Forelimb muscle (tissue), 1 donor: ENCODE measurements at regions not wholly inside any gene's neighbourhood (a gene's known extent, or its start where the extent isn't known, plus 50 kb on each side); places are given as distances from the start of the nearest gene placed in this dataset.
"Not testable (repeated sequence)": the region's sequence is repeated elsewhere in the genome, so short reads cannot be mapped to it uniquely, and the experiment has no call there.

Experiments used
- DNase-seq: peaks from one replicate; pipeline ENCODE4 v3.0.0-alpha.2; 2013; ENCODE audit warnings: low read depth

- no peak for DNase-seq
Observed at GRCh38 chr2:15681089-15681885, 89.6 kb downstream of the DDX1 start.

DNA sequence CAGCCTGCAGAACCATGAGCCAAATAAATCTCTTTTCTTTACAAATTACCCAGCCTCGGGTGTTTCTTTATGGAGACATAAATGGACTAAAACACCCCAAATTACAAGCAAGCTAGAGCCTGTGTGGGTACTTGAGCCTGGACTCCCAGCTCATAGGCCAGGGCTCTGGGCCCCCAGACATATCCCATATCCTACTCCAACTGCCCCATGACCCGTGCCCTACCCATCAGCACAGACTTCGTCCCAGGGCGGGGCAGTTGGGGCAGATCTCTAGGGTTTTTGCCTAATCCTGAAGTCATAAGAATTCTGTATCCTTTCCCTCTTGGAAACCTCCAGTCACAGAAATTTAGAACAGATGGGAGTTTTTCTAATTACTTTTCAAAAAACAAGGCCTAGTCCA, 90.7 kb downstream of the DDX1 start:
- DNase-seq, result no peak

- no peak for DNase-seq
Observed at GRCh38 chr2:15684161-15685039, 92.7 kb downstream of the DDX1 start.

DNA sequence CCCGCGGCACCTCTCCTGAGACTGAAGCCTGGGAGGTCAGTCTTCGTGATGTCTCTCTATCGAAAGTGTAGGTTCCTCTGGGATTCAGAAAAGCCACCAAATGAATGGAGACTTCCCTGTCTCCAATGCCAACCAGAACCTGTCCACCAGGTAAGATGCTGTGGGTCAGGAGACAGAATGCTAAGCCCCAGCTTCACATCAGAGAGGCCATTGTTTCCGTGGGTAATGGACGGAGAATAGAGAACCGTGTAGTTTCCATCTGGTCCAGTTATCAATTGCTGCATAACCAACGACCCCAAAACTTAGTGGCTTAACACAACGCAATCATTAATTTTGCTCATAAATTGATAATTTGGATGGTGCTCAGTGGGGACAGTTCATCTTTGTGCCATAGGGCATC, 93.5 kb downstream of the DDX1 start:
- no peak for DNase-seq

DNA sequence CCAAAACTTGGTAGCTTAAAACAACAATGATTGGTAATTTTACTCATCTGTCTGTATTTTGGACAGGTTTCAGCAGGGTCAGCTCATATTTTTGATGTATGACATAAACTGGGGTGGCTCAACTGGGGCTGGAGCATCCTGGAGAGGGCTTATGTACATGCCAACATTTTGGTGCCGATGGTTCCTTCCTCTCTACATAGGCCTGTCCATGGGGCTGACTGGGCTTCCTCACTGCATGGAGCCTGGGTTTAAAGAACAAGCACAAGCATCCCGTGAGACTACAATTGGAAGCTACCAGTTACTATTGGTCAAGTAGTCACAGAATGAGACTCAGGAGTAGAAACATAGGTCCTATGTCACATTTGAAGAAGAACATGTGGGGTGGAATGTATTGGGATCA, 95.0 kb downstream of the DDX1 start:
- no peak for DNase-seq

DNA sequence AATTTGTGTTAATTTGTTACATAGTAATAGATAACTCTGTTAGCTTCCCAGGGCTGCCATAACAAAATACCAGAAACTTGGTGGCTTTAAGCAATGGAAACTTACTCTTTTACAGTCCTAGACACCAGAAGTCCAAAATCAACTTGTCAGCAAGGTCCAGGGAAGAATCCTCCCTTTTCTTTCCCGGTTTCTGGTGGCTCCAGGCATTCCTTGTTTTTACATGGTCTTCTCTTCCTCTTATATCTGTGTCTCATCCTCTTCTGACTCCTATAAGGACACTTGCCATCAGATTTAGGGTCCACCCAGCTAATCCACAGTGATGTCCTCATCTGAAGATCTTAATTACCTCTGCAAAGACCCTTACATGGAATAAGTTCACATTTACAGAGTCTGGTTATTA, 95.6 kb downstream of the DDX1 start:
- no peak for DNase-seq

DNA sequence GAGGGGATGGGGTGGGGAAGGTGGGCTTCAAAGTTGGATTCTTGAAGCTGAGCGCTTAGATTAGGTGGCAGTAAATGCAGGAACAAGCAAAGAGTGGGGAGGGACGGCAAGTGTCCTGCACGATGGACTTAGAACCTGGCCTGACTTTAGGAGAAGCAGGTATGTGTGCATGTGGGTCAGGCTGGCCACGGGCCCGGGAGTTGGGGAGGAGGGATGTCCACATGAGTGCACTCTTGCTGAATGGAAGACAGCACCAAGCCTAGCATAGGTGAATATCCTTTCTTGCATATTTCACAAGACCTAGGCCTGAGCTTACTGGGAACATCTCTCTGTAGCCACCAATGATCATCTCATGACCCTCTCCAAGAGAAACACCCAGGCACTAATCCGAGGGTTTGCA, 96.1 kb downstream of the DDX1 start:
- DNase-seq, result no peak

DNA sequence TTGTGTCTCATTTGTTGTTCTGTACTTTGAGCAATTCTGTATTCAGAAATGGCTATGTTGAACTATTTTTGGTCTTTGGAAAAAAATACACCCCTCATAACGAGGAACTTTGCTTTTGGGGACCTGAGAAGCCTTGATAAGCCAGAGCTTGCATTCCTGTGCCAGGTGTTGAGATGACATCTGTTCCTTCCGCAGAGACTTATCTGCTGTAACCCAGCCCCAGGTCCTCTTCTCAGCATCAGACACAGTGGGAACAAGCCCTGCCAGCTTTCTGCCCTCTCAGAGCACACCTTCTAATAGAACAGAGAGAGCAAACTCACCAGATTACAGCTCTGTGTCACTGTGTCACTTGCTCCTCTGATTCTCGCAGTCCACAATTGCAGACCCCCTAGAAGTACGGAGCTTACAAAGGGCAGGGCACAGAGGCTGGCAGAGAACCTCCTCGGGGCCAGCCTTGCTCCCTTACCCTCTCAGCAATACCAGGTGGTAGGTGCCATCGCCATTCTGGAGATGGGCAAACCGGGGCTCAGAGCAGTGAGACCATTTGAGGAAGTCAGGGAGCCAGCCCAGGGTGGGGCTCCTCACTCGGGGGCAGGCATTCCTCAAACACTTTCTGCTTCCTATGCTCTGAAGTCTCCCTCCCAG, 97.4 kb downstream of the DDX1 start:
- no peak for DNase-seq

- no peak for DNase-seq
Observed at GRCh38 chr2:15689654-15690053, 98.0 kb downstream of the DDX1 start.

DNA sequence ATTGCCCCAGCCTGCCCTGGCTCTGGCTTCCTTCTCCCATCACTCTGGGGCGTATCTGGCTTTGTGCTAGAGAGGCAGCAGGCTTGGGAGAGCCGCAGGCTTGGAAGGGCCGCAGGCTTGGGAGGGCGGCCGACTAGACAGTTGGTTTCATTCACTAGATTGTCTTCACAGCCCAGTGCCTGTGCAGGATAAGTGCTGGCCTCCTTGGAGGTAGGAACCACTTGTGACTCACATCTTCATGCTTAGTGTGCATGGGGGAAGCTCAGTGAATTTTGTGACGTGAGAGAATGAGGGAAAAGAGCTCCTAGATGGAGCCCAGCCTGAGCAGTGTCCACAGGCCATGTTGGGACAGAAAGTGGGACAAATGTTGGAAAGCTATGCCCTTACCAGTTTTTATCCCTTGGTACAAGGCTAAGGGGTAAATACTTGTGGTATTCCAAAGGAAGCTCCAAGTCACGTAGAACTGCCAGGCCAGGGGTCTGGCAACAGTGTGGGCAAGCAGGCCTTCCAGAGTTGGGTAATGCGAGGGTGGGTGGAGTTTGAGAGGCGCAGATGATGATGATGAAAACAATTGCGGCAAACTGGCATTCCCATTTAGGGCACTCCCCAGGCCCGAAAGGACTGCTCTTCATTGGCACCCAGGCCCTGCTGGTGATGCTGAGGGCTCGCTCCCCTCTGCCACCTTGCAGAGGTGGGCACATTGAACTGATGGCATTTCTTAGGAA, 100.1 kb downstream of the DDX1 start:
- no peak for DNase-seq

DNA sequence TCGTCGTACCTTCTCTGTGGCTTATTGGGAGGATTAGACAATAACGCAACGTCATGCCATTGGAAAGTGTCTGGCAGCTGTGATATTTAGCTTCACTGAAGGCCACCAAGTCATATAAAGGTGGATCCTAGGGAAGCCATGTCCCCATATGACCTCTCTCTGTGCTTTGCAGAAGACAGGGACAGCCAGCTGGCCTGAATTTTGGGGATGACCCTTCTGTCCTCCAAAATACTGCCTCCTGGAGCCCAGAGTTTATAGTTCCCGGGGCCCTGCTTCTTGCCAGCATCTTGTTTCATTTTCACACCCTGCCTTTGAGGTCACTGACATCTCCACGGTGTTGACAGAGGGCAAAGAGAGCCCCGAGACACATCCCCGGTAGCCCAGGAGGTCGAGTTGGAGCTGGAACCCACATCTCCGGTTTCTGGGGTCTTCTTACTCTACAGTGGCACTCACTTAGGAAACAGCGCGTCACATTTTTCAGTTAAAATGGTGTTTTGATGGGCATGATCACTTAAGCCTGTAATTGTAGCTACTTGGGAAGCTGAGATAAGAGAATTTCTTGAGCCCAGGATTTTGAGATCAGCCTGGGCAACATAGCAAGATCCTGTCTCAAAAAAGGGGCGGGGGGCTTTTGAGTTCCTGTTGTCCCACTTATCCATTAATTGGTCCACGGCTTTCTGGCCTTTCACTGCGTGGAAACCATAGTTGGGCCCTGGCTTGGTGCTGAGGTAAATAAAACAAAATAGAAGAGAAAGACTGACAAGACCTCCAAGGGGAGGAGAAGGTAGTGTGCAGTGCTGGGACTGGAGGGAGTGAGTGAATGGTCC, 101.1 kb downstream of the DDX1 start:
- no peak for DNase-seq

DNA sequence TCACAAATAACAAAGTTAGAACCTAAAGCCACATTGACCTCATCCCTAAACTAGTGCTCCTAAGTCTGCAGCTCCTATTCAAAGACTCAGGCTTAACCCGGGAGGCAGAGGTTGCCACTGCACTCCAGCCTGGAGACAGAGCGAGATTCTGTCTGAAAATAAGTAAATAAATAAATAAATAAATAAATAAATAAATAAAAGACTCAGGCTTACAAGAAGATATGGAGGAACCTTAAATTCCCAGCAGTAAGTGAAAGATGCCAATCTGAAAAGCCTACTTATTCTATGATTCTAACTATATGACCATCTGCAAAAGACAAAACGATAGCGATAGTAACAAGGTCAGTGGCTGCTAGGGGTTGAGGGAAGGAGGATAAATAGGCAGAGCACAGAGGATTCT, 101.7 kb downstream of the DDX1 start:
- no peak for DNase-seq

- DNase-seq, result no peak
Observed at GRCh38 chr2:15693926-15694588, 102.4 kb downstream of the DDX1 start.

GRCh38 chr2:15694589-15694986, 102.9 kb downstream of the DDX1 start:
- DNase-seq, result no peak

- no peak for DNase-seq
Observed at GRCh38 chr2:15695582-15696330, 104.1 kb downstream of the DDX1 start.

- DNase-seq, result not testable (repeated sequence)
Observed at GRCh38 chr2:15696606-15697170, 105.0 kb downstream of the DDX1 start.

GRCh38 chr2:15700131-15700530, 108.5 kb downstream of the DDX1 start:
- DNase-seq, result no peak

GRCh38 chr2:15700599-15701340, 109.1 kb downstream of the DDX1 start:
- DNase-seq, result no peak
